Coronary artery (tissue), 2 donors: ENCODE measurements at regions not wholly inside any gene's neighbourhood (a gene's known extent, or its start where the extent isn't known, plus 50 kb on each side); places are given as distances from the start of the nearest gene placed in this dataset.

ENCODE experiments used
- DNase-seq: peaks from one replicate; pipeline ENCODE4 v3.0.0-alpha.2; 2017; ENCODE audit warnings: low spot score
- H3K27ac ChIP-seq, 2 donors: fragments of 200-600 bp; sonication (generic); one replicate each; pipeline ENCODE4 v1.5.1; 2016 to 2019
- H3K4me3 ChIP-seq: fragments of 200-600 bp; sonication (generic); 2 replicates; pipeline ENCODE4 v1.5.1; 2016; ENCODE audit warnings: mild to moderate bottlenecking, moderate library complexity
- CTCF ChIP-seq: fragments of 200-600 bp; sonication (generic); IDR thresholded peaks from one replicate; pipeline ENCODE4 v1.5.1; 2019; ENCODE audit warnings: antibody characterized with exemption

GRCh38 chr19:34847393-34847792, 74.4 kb upstream of the ZNF599 start:
- no peak for DNase-seq
- Histone ChIP-seq H3K27ac (no peak overlapping the region), H3K4me3 (no peak overlapping the region)
- TF ChIP-seq CTCF: no peak

- H3K27ac ChIP-seq: no peak overlapping the region
- TF ChIP-seq CTCF: no peak
- no peak overlapping the region for H3K4me3 ChIP-seq
- DNase-seq: no peak
Measured at GRCh38 chr19:34844277-34844676, 71.3 kb upstream of the ZNF599 start.

GRCh38 chr19:34841780-34842179, 68.8 kb upstream of the ZNF599 start:
- H3K4me3 ChIP-seq: no peak overlapping the region
- H3K27ac ChIP-seq: no peak overlapping the region
- no peak for DNase-seq
- no peak for TF ChIP-seq CTCF

- H3K4me3 ChIP-seq: peak overlapping the region; percentile 48
- H3K27ac ChIP-seq: no peak overlapping the region
- no peak for DNase-seq
- no peak for TF ChIP-seq CTCF
Measured at GRCh38 chr19:34838753-34839431, 65.9 kb upstream of the ZNF599 start.

- TF ChIP-seq CTCF: no peak
- DNase-seq: no peak
- H3K4me3 ChIP-seq: peak overlapping the region; percentile 48
- H3K27ac ChIP-seq: peak overlapping the region in 1 of 2 donors; percentile 45
Measured at GRCh38 chr19:34838248-34838647, 65.2 kb upstream of the ZNF599 start.

- TF ChIP-seq CTCF: no peak
- Histone ChIP-seq H3K27ac (no peak overlapping the region), H3K4me3 (no peak overlapping the region)
- no peak for DNase-seq
Measured at GRCh38 chr19:34837262-34837661, 64.2 kb upstream of the ZNF599 start.

- Histone ChIP-seq H3K4me3 (no peak overlapping the region), H3K27ac (no peak overlapping the region)
- TF ChIP-seq CTCF: no peak
- no peak for DNase-seq
Measured at GRCh38 chr19:34835631-34836351, 62.8 kb upstream of the ZNF599 start.
